GM23338 (cell line): ENCODE measurements at regions not wholly inside any gene's neighbourhood (a gene's known extent, or its start where the extent isn't known, plus 50 kb on each side); places are given as distances from the start of the nearest gene placed in this dataset.

Experiments used
- ATAC-seq: fragments of 200-7000 bp; cut with Tn5 transposase; 3 replicates; pipeline ENCODE4 v1.9.1; 2020
- DNase-seq: peaks from one replicate; pipeline ENCODE4 v3.0.0-alpha.2; 2015; ENCODE audit warnings: low spot score
- H2AFZ ChIP-seq: fragments of 200-600 bp; sonication (generic); 2 replicates; pipeline ENCODE4 v1.8.0; 2016; ENCODE audit warnings: antibody characterized with exemption, mild to moderate bottlenecking, moderate library complexity
- H3F3A ChIP-seq: fragments of 200-600 bp; sonication (generic); replicated peaks from 2 replicates; pipeline ENCODE4 v1.8.0; 2017; ENCODE audit warnings: antibody characterized with exemption, mixed run types, low read depth
- H3K27ac ChIP-seq: fragments of 200-600 bp; sonication (generic); 2 replicates; pipeline ENCODE4 v1.6.1; 2016; ENCODE audit warnings: low read depth
- H3K27me3 ChIP-seq: fragments of 200-600 bp; sonication (generic); 2 replicates; pipeline ENCODE4 v1.8.0; 2016; ENCODE audit warnings: mild to moderate bottlenecking, mixed run types, moderate library complexity; ENCODE audit not compliant: insufficient read depth
- H3K36me3 ChIP-seq: fragments of 200-600 bp; sonication (generic); 2 replicates; pipeline ENCODE4 v1.8.0; 2016; ENCODE audit warnings: mild to moderate bottlenecking; ENCODE audit not compliant: insufficient read depth
- H3K4me1 ChIP-seq: fragments of 200-600 bp; sonication (generic); 2 replicates; pipeline ENCODE4 v1.8.0; 2016; ENCODE audit warnings: mild to moderate bottlenecking, moderate library complexity; ENCODE audit not compliant: insufficient read depth
- H3K4me2 ChIP-seq: fragments of 200-600 bp; sonication (generic); 2 replicates; pipeline ENCODE4 v1.7.1; 2017; ENCODE audit warnings: mixed run types
- H3K4me3 ChIP-seq: fragments of 200-600 bp; sonication (generic); 2 replicates; pipeline ENCODE4 v1.6.1; 2016; ENCODE audit warnings: mixed run types
- H3K79me2 ChIP-seq: fragments of 200-600 bp; sonication (generic); replicated peaks from 2 replicates; pipeline ENCODE4 v1.8.0; 2017; ENCODE audit warnings: mild to moderate bottlenecking; ENCODE audit not compliant: insufficient read depth
- H3K9me2 ChIP-seq: fragments of 200-600 bp; sonication (generic); 2 replicates; pipeline ENCODE4 v1.8.0; 2017; ENCODE audit not compliant: insufficient read depth
- H4K20me1 ChIP-seq: fragments of 200-600 bp; sonication (generic); replicated peaks from 2 replicates; pipeline ENCODE4 v1.8.0; 2017; ENCODE audit warnings: mild to moderate bottlenecking; ENCODE audit not compliant: insufficient read depth
- H3K27ac Mint-ChIP-seq: 2 replicates; pipeline ENCODE4 v1.8.0; 2020; ENCODE audit warnings: inconsistent platforms, mild to moderate bottlenecking, moderate library complexity, mixed read lengths
- H3K27me3 Mint-ChIP-seq: 3 replicates; pipeline ENCODE4 v1.8.0; 2022; ENCODE audit warnings: low read depth, mild to moderate bottlenecking, moderate library complexity, mixed read lengths, inconsistent platforms; ENCODE audit not compliant: insufficient read depth, poor library complexity
- H3K36me3 Mint-ChIP-seq: 3 replicates; pipeline ENCODE4 v1.8.0; 2021; ENCODE audit warnings: low read depth, mild to moderate bottlenecking, inconsistent platforms, moderate library complexity, mixed read lengths
- H3K4me1 Mint-ChIP-seq: 3 replicates; pipeline ENCODE4 v1.8.0; 2020; ENCODE audit warnings: mild to moderate bottlenecking, inconsistent platforms, mixed read lengths
- H3K4me3 Mint-ChIP-seq: 3 replicates; pipeline ENCODE4 v1.8.0; 2021; ENCODE audit warnings: moderate library complexity, mild to moderate bottlenecking, inconsistent platforms, mixed read lengths
- H3K9me3 Mint-ChIP-seq: 3 replicates; pipeline ENCODE4 v1.8.0; 2020; ENCODE audit warnings: moderate library complexity, mild to moderate bottlenecking, inconsistent platforms, mixed read lengths
- CREB1 ChIP-seq: fragments of 250-450 bp; sonication (Bioruptor Pico); IDR thresholded peaks from 2 replicates; pipeline ENCODE4 v1.5.0; 2020; ENCODE audit warnings: low read depth, mild to moderate bottlenecking, moderate library complexity
- STAT1 ChIP-seq: IDR thresholded peaks from one replicate; pipeline ENCODE4 v1.6.1; 2016; ENCODE audit warnings: antibody characterized with exemption; ENCODE audit not compliant: unreplicated experiment
- ZNF114 ChIP-seq: fragments of 250-450 bp; sonication (Bioruptor Pico); IDR thresholded peaks from 2 replicates; pipeline ENCODE4 v1.5.0; 2020; ENCODE audit warnings: mild to moderate bottlenecking, moderate library complexity
- ZNF331 ChIP-seq: fragments of 250-450 bp; sonication (Bioruptor Pico); IDR thresholded peaks from 2 replicates; pipeline ENCODE4 v1.5.0; 2020; ENCODE audit warnings: low read depth, mild to moderate bottlenecking, moderate library complexity
- TF ChIP-seq, protein P1 (sequence below): fragments of 250-450 bp; sonication (Bioruptor Pico); IDR thresholded peaks from 2 replicates; pipeline ENCODE4 v1.5.0; 2020; ENCODE audit warnings: mild to moderate bottlenecking, moderate library complexity
- TF ChIP-seq, protein P2 (sequence below), 2 experiments: fragments of 200-600 bp in 1 of 2; sonication (generic) in 1 of 2; conservative IDR thresholded peaks; 2 replicates each; pipeline versions ENCODE4 v1.5.1 to v1.6.1; 2016 to 2017; ENCODE audit warnings: antibody characterized with exemption in 2 of 2, low read depth in 2 of 2, mild to moderate bottlenecking in 2 of 2, moderate library complexity in 1 of 2
- TF ChIP-seq, protein P3 (sequence below): IDR thresholded peaks from one replicate; pipeline ENCODE4 v1.6.1; 2018; ENCODE audit warnings: antibody characterized with exemption; ENCODE audit not compliant: unreplicated experiment

DNA sequence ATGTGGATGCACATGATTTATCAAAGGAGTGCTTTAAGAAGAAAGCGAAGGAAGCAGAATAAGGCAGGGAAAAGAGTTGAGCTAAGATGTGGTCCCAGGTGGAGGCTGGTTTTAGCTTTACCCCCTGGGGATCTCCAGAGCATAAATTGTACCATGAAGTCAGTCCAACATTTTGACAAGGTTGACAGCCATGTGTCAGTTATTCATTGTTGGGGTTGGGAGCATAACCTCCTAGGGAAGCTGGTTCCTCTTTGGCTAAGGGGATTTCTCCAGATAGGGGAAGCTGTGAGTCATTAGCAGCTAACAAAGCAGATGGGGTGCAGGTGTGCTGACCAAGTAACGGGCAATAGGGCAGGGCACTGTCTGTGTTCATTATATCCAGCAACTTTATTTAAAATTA lies 123.7 kb upstream of the IGSF10 start:
- Mint-ChIP-seq H3K4me1 (peaks cover 12% of the 10 kb centered on the region; the same call in 2 of the 3 replicates), H3K4me3 (no peak overlapping the region), H3K36me3 (peaks cover 17% of the 10 kb centered on the region; the same call in 2 of the 3 replicates), H3K27ac (0 out of 2 replicates have a peak overlapping the region, but pooled peaks have one; percentile 24), H3K9me3 (peaks cover 17% of the 10 kb centered on the region), H3K27me3 (no peaks in the 10 kb centered on the region)
- Histone ChIP-seq H3K36me3 (no peaks in the 10 kb centered on the region), H3K79me2 (no peaks in the 10 kb centered on the region), H2AFZ (no peak overlapping the region), H3K4me3 (no peak overlapping the region), H3K4me2 (no peak overlapping the region), H3F3A (no peaks in the 10 kb centered on the region), H3K9me2 (no peaks in the 10 kb centered on the region), H3K27ac (no peak overlapping the region), H3K4me1 (peaks cover 10% of the 10 kb centered on the region; the same call in 1 of the 2 replicates), H3K27me3 (no peaks in the 10 kb centered on the region), H4K20me1 (no peaks in the 10 kb centered on the region)
- TF ChIP-seq, protein P1, sequence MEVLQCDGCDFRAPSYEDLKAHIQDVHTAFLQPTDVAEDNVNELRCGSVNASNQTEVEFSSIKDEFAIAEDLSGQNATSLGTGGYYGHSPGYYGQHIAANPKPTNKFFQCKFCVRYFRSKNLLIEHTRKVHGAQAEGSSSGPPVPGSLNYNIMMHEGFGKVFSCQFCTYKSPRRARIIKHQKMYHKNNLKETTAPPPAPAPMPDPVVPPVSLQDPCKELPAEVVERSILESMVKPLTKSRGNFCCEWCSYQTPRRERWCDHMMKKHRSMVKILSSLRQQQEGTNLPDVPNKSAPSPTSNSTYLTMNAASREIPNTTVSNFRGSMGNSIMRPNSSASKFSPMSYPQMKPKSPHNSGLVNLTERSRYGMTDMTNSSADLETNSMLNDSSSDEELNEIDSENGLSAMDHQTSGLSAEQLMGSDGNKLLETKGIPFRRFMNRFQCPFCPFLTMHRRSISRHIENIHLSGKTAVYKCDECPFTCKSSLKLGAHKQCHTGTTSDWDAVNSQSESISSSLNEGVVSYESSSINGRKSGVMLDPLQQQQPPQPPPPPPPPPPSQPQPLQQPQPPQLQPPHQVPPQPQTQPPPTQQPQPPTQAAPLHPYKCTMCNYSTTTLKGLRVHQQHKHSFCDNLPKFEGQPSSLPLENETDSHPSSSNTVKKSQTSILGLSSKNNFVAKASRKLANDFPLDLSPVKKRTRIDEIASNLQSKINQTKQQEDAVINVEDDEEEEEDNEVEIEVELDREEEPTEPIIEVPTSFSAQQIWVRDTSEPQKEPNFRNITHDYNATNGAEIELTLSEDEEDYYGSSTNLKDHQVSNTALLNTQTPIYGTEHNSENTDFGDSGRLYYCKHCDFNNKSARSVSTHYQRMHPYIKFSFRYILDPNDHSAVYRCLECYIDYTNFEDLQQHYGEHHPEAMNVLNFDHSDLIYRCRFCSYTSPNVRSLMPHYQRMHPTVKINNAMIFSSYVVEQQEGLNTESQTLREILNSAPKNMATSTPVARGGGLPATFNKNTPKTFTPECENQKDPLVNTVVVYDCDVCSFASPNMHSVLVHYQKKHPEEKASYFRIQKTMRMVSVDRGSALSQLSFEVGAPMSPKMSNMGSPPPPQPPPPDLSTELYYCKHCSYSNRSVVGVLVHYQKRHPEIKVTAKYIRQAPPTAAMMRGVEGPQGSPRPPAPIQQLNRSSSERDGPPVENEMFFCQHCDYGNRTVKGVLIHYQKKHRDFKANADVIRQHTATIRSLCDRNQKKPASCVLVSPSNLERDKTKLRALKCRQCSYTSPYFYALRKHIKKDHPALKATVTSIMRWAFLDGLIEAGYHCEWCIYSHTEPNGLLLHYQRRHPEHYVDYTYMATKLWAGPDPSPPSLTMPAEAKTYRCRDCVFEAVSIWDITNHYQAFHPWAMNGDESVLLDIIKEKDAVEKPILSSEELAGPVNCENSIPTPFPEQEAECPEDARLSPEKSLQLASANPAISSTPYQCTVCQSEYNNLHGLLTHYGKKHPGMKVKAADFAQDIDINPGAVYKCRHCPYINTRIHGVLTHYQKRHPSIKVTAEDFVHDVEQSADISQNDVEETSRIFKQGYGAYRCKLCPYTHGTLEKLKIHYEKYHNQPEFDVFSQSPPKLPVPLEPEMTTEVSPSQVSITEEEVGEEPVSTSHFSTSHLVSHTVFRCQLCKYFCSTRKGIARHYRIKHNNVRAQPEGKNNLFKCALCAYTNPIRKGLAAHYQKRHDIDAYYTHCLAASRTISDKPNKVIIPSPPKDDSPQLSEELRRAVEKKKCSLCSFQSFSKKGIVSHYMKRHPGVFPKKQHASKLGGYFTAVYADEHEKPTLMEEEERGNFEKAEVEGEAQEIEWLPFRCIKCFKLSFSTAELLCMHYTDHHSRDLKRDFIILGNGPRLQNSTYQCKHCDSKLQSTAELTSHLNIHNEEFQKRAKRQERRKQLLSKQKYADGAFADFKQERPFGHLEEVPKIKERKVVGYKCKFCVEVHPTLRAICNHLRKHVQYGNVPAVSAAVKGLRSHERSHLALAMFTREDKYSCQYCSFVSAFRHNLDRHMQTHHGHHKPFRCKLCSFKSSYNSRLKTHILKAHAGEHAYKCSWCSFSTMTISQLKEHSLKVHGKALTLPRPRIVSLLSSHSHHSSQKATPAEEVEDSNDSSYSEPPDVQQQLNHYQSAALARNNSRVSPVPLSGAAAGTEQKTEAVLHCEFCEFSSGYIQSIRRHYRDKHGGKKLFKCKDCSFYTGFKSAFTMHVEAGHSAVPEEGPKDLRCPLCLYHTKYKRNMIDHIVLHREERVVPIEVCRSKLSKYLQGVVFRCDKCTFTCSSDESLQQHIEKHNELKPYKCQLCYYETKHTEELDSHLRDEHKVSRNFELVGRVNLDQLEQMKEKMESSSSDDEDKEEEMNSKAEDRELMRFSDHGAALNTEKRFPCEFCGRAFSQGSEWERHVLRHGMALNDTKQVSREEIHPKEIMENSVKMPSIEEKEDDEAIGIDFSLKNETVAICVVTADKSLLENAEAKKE (CRISPR knock-in tag), result no peak
- TF ChIP-seq, protein P2, sequence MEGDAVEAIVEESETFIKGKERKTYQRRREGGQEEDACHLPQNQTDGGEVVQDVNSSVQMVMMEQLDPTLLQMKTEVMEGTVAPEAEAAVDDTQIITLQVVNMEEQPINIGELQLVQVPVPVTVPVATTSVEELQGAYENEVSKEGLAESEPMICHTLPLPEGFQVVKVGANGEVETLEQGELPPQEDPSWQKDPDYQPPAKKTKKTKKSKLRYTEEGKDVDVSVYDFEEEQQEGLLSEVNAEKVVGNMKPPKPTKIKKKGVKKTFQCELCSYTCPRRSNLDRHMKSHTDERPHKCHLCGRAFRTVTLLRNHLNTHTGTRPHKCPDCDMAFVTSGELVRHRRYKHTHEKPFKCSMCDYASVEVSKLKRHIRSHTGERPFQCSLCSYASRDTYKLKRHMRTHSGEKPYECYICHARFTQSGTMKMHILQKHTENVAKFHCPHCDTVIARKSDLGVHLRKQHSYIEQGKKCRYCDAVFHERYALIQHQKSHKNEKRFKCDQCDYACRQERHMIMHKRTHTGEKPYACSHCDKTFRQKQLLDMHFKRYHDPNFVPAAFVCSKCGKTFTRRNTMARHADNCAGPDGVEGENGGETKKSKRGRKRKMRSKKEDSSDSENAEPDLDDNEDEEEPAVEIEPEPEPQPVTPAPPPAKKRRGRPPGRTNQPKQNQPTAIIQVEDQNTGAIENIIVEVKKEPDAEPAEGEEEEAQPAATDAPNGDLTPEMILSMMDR (conservative IDR thresholded peaks at IDR 0.05; ENCODE audit: low read depth in 2 of 2), result no peak
- TF ChIP-seq ZNF331 (CRISPR knock-in tag) (no peak), STAT1 (no peak), CREB1 (CRISPR knock-in tag) (no peak), ZNF114 (no peak)
- TF ChIP-seq, protein P3, sequence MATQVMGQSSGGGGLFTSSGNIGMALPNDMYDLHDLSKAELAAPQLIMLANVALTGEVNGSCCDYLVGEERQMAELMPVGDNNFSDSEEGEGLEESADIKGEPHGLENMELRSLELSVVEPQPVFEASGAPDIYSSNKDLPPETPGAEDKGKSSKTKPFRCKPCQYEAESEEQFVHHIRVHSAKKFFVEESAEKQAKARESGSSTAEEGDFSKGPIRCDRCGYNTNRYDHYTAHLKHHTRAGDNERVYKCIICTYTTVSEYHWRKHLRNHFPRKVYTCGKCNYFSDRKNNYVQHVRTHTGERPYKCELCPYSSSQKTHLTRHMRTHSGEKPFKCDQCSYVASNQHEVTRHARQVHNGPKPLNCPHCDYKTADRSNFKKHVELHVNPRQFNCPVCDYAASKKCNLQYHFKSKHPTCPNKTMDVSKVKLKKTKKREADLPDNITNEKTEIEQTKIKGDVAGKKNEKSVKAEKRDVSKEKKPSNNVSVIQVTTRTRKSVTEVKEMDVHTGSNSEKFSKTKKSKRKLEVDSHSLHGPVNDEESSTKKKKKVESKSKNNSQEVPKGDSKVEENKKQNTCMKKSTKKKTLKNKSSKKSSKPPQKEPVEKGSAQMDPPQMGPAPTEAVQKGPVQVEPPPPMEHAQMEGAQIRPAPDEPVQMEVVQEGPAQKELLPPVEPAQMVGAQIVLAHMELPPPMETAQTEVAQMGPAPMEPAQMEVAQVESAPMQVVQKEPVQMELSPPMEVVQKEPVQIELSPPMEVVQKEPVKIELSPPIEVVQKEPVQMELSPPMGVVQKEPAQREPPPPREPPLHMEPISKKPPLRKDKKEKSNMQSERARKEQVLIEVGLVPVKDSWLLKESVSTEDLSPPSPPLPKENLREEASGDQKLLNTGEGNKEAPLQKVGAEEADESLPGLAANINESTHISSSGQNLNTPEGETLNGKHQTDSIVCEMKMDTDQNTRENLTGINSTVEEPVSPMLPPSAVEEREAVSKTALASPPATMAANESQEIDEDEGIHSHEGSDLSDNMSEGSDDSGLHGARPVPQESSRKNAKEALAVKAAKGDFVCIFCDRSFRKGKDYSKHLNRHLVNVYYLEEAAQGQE, result no peak
- ATAC-seq, result peak; percentile 44; the same call in 1 of the 3 replicates
- peak; percentile 18 for DNase-seq
